ENCODE measurements at regions not wholly inside any gene's neighbourhood (a gene's known extent, or its start where the extent isn't known, plus 50 kb on each side); places are given as distances from the start of the nearest gene placed in this dataset.

GRCh38 chr9:90967145-90967538, 165.5 kb downstream of the SYK start:
- no peaks in the 10 kb centered on the region for H3K36me3 ChIP-seq (replicated peaks in 1 of 2; ENCODE audit: control extremely low read depth in 1 of 2, control insufficient read depth in 1 of 2, extremely low read depth in 1 of 2, insufficient read depth in 2 of 2, low read length in 1 of 2)
- no peak overlapping the region for H2AFZ ChIP-seq (ENCODE audit: insufficient read depth, low read depth, low read length, poor library complexity, severe bottlenecking)
- H3K9ac ChIP-seq (ENCODE audit: low read length), result no peak overlapping the region
- peaks cover 0 to 5% (median 0%) of the 10 kb centered on the region in 3 donors for H3K9me3 ChIP-seq (ENCODE audit: control extremely low read depth in 1 of 3, control insufficient read depth in 2 of 3, insufficient read depth in 1 of 3, low read length in 2 of 3)
- no peak overlapping the region for H3K4me3 ChIP-seq (ENCODE audit: control extremely low read depth in 1 of 5, extremely low read depth in 1 of 5, insufficient read depth in 1 of 5, low read depth in 2 of 5, low read length in 4 of 5)
- 100% methylated on average over 1 of the region's 7 CpGs for WGBS (ENCODE audit: insufficient coverage)
- H3K9me3 Mint-ChIP-seq (ENCODE audit: insufficient read depth), result no peaks in the 10 kb centered on the region
- intact Hi-C loops (cut with micrococcal nuclease), result no loop called here
- no peak overlapping the region for H3K27ac Mint-ChIP-seq
- peaks cover 0 to 3% (median 0%) of the 10 kb centered on the region in 4 experiments for H3K27me3 ChIP-seq (replicated peaks in 1 of 4; ENCODE audit: control extremely low read depth in 1 of 4, control insufficient read depth in 3 of 4, insufficient read depth in 4 of 4, low read length in 3 of 4)
- no peak for TF ChIP-seq CTCF (IDR thresholded peaks at IDR 0.05)
- TF ChIP-seq EZH2 (IDR thresholded peaks at IDR 0.05; ENCODE audit: borderline replicate concordance, insufficient read depth, low read depth, low read length, poor library complexity, severe bottlenecking), result no peak
- POLR2A ChIA-PET, result no interaction called here
- H3K4me1 ChIP-seq (ENCODE audit: control insufficient read depth in 2 of 2, insufficient read depth in 2 of 2, low read length in 2 of 2), result peaks cover 10 to 11% of the 10 kb centered on the region in 2 donors
- no peak overlapping the region for H3K27ac ChIP-seq (ENCODE audit: low read length in 2 of 2)
- no peak overlapping the region for H3K4me2 ChIP-seq (replicated peaks; ENCODE audit: low read depth, low read length, poor library complexity, severe bottlenecking)
- ATAC-seq (ENCODE audit: low read depth) (no peak), DNase-seq (no peak)
- H3K79me2 ChIP-seq (ENCODE audit: control insufficient read depth, insufficient read depth, low read length), result no peaks in the 10 kb centered on the region
- CTCF ChIA-PET, result no interaction called here
- H4K20me1 ChIP-seq (ENCODE audit: control insufficient read depth, insufficient read depth, low read length, poor library complexity, severe bottlenecking), result no peaks in the 10 kb centered on the region
- H3K4me1 Mint-ChIP-seq, result peaks cover 11% of the 10 kb centered on the region
- peaks cover 27% of the 10 kb centered on the region for H3K27me3 Mint-ChIP-seq
- no peak overlapping the region for H3K4me3 Mint-ChIP-seq

DNA sequence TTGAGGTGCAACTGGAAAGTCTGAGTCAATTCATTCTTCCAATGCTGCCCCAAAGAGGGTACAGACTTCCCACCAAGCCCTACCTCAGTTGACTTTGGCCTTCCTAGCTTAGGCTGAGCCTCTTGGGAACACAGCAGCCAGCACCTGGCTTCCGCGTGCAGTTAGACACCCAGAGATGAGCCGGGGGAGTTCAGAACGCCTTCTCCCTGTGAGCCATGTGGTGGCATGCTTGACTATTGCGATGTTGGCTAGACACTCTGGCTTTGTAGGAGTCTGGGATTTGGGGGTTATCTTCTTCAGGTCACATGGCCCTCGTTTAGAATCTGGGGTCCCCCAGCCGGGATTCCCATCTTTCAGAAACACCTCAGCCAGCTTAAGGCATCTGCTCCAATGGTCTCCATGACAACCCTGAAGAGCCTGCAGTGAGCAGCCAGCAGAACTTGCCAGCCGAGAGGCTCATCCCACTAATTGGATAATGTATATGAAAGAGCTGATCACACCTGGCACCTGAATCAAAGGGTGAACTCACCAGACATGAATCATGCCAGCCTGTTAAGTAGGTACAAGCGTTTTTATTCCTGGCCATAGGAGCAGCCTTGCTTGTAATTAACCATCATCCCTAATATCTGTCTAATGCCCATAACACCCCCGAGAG, 167.5 kb downstream of the SYK start:
- Histone ChIP-seq H3K4me3 (ENCODE audit: control extremely low read depth in 1 of 5, extremely low read depth in 1 of 5, insufficient read depth in 1 of 5, low read depth in 2 of 5, low read length in 4 of 5) (no peak overlapping the region), H3K4me1 (ENCODE audit: control insufficient read depth in 2 of 2, insufficient read depth in 2 of 2, low read length in 2 of 2) (peaks cover 10% of the 10 kb centered on the region in 2 donors), H2AFZ (ENCODE audit: insufficient read depth, low read depth, low read length, poor library complexity, severe bottlenecking) (no peak overlapping the region), H3K27ac (ENCODE audit: low read length in 2 of 2) (no peak overlapping the region), H4K20me1 (ENCODE audit: control insufficient read depth, insufficient read depth, low read length, poor library complexity, severe bottlenecking) (no peaks in the 10 kb centered on the region), H3K27me3 (replicated peaks in 1 of 4; ENCODE audit: control extremely low read depth in 1 of 4, control insufficient read depth in 3 of 4, insufficient read depth in 4 of 4, low read length in 3 of 4) (no peaks in the 10 kb centered on the region), H3K9me3 (ENCODE audit: control extremely low read depth in 1 of 3, control insufficient read depth in 2 of 3, insufficient read depth in 1 of 3, low read length in 2 of 3) (peaks cover 0 to 3% (median 0%) of the 10 kb centered on the region in 3 donors), H3K79me2 (ENCODE audit: control insufficient read depth, insufficient read depth, low read length) (no peaks in the 10 kb centered on the region), H3K36me3 (replicated peaks in 1 of 2; ENCODE audit: control extremely low read depth in 1 of 2, control insufficient read depth in 1 of 2, extremely low read depth in 1 of 2, insufficient read depth in 2 of 2, low read length in 1 of 2) (no peaks in the 10 kb centered on the region), H3K9ac (ENCODE audit: low read length) (no peak overlapping the region), H3K4me2 (replicated peaks; ENCODE audit: low read depth, low read length, poor library complexity, severe bottlenecking) (no peak overlapping the region)
- TF ChIP-seq CTCF (IDR thresholded peaks at IDR 0.05), result no peak
- TF ChIP-seq EZH2 (IDR thresholded peaks at IDR 0.05; ENCODE audit: borderline replicate concordance, insufficient read depth, low read depth, low read length, poor library complexity, severe bottlenecking), result no peak
- ATAC-seq (ENCODE audit: low read depth) (no peak), DNase-seq (no peak)
- CTCF ChIA-PET, result no interaction called here
- H3K4me3 Mint-ChIP-seq, result no peak overlapping the region
- no peak overlapping the region for H3K27ac Mint-ChIP-seq
- peaks cover 18% of the 10 kb centered on the region for H3K27me3 Mint-ChIP-seq
- H3K9me3 Mint-ChIP-seq (ENCODE audit: insufficient read depth), result no peaks in the 10 kb centered on the region
- POLR2A ChIA-PET, result no interaction called here
- peaks cover 10% of the 10 kb centered on the region for H3K4me1 Mint-ChIP-seq
- intact Hi-C loops (cut with micrococcal nuclease), result no loop called here
- WGBS (ENCODE audit: insufficient coverage), result 100% methylated on average over 4 of the region's 10 CpGs
